Stimulated activated CD4-positive, alpha-beta T cell treated with anti-CD3 and anti-CD28 coated beads, Interleukin-1b, Interleukin-23, amount 100 ng/mL, for 4 hours (primary cell): ENCODE measurements at regions not wholly inside any gene's neighbourhood (a gene's known extent, or its start where the extent isn't known, plus 50 kb on each side); places are given as distances from the start of the nearest gene placed in this dataset.
"Not testable (repeated sequence)": the region's sequence is repeated elsewhere in the genome, so short reads cannot be mapped to it uniquely, and the experiment has no call there.

ENCODE experiments used
- DNase-seq, 2 donors: peaks; one replicate each; pipeline ENCODE4 v3.0.0-alpha.2; 2020; ENCODE audit warnings: low read depth in 2 of 2

GRCh38 chrX:46168254-46168653, 377.0 kb downstream of the ZNF674 start:
- DNase-seq: no peak

DNA sequence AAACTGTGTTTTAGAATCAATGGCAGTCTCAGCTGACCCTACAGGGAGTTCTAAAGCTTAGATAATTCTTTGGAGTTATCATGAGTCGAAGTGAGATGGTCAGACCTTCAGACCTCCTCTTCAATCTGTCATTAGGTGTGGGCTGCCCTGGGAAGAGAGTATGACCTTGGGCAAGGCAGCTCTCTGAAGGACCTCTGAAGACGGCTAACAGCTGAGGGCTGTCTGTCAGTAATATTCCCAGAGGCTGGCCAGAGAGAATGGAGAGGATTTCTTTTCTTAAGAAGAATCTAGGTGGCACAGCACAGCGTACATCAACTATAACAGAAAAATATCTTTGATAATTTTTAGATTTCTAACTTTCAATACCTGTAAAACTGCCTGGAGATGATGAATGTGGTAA, 379.4 kb downstream of the ZNF674 start:
- no peak for DNase-seq

GRCh38 chrX:46165411-46165810, 379.8 kb downstream of the ZNF674 start:
- DNase-seq: no peak

DNA sequence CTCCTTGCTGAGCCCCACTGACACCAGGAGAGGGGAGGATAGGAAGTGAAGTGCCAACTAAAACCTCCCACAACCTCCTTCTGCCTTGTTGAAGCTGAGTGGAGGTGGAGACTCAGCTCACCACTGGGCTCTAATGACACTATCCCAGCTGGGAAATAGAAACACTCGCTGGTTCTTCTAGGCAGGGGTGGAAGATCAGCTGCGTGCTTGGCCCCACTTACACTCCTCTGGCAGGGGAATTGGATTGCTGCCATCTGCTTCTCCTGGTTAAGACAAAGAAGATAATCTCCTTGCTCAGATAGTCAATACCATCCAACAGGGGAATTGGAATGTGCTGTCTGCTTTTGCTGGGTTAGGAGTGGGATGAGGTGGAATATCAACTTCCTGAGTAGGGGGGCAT, 392.5 kb downstream of the ZNF674 start:
- no peak for DNase-seq

- not testable (repeated sequence) for DNase-seq
Measured at GRCh38 chrX:46151332-46151731, 393.9 kb downstream of the ZNF674 start.

DNA sequence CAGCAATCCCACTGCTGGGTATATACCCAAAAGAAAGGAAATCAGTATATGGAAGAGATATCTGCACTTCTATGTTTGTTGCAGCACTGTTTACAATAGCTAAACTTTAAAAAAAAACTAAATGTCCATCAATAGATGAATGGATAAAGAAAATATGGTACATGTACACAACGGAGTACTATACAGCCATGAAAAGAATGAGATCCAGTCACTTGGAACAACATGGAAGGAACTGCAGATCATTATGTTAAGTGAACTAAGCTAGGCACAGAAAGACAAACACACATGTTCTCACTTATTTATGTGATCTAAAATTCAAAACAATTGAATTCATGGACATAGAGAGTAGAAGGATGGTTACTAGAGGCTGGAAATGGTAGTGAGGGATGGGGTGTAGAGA, 400.7 kb downstream of the ZNF674 start:
- DNase-seq: no peak

GRCh38 chrX:46140272-46140671, 404.9 kb downstream of the ZNF674 start:
- DNase-seq: no peak

DNA sequence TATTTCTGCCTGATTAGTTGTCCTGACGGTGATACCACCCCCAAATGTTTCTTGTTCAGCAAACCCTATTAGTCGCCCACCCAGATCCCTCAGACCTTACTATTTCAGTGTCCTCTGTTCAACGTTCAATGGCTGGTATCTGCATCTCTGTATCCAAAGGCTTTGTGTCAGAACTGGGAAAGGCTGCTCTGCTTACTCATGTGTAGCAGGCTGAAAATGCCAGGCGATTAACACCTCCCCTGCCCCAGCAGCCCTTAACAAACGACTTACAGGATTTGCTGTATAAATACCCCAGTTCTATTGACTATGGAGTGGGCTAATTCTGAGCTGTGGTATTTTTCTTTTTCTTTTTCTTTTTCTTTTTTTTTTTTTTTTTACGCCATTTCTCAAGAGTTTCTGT, 415.0 kb downstream of the ZNF674 start:
- no peak for DNase-seq

DNA sequence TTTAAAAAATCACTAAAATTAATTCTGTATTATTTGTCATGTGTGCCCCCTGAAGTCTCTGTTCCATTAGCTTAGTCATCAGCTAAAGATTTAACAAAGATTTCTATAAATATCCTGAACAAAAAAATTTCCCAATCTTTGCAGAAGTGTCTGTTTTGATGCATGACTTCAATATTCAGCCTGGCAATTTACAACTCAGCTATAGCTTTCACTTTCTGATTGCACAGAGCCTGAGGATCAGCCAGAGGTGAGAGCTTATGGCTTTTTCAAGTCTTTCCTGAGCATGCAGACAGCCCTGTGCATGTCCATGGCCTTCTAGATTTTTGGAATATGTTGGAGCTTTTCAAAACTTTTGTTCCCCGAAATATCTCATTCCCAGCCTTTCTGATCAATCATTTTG, 420.1 kb downstream of the ZNF674 start:
- no peak for DNase-seq

- no peak for DNase-seq
Measured at GRCh38 chrX:46117234-46117633, 428.0 kb downstream of the ZNF674 start.

DNA sequence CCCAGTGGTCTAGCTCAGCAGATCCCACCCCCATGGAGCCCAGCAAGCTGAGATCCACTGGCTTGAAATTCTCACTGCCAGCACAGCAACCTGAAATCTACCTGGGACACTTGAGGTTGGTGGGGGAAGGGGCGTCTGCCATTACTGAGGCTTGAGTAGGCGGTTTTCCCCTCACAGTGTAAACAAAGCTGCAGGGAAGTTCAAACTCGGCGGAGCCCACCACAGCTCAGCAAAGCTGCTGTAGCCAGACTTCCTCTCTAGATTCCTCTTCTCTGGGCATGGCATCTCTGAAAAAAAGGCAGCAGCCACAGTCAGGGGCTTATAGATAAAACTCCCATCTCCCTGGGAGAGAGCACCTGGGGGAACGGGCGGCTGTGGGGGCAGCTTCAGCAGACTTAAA, 457.9 kb downstream of the ZNF674 start:
- not testable (repeated sequence) for DNase-seq

GRCh38 chrX:46080121-46080520, 465.1 kb downstream of the ZNF674 start:
- not testable (repeated sequence) for DNase-seq

- DNase-seq: no peak
Measured at GRCh38 chrX:46072791-46073190, 472.4 kb downstream of the ZNF674 start.

GRCh38 chrX:46072372-46072771, 472.8 kb downstream of the ZNF674 start:
- no peak for DNase-seq

DNA sequence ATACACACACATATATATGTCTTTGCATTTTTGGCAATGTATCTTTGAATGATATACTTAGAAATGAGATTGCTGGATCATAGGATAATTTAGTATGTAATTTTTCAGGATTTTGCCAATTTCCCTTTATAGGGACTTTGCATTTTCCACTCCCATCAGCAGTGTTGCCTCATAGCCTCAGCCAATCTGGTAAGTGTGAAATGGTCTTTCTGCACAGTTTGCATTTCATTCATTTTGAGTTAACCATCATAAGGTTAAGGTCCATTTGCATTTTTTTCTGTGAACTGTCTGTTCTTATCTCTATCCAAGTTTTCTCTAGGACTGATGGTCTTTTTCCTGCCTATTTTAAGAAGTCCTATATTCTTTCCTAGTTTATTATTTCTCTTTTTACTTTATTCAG, 474.8 kb downstream of the ZNF674 start:
- no peak for DNase-seq

DNA sequence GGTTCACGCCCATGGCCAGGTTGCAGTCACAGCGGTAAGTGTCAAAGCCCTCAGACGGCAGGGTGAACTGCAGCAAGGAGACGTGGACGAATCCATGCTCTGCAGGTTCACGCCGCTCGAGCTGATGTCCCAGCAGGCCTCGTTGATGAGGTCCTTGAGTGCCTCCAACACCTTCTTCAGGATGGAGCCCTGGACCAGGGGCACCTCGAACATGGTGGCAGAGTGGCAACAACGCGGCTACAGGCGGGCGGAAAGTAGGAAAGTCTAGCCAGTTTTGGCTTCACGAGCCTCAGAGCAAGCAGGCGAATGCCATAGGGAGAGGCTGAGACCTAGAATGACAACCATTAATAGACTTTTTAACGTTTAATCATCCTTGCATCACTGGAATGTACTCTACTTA, 485.9 kb downstream of the ZNF674 start:
- DNase-seq: no peak

- DNase-seq: no peak
Measured at GRCh38 chrX:46044486-46044885, 500.7 kb downstream of the ZNF674 start.

GRCh38 chrX:46040001-46040400, 505.2 kb downstream of the ZNF674 start:
- no peak for DNase-seq

DNA sequence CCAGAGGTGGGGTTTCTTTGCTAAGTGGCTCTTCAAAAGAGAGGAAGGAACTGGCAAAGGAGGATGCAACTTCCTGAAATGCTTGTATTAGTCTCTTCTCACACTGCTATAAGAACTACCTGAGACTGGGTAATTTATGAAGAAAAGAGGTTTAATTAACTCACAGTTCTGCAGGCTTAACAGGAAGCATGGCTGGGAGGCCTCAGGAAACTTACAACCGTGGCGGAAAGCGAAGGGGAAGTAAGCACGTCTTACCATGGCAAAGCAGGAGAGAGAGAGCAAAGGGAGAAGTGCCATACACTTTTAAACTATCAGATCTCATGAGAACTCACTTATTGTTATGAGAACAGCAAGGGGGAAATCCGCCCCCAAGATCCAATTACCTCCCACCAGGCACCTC, 505.7 kb downstream of the ZNF674 start:
- no peak for DNase-seq

DNA sequence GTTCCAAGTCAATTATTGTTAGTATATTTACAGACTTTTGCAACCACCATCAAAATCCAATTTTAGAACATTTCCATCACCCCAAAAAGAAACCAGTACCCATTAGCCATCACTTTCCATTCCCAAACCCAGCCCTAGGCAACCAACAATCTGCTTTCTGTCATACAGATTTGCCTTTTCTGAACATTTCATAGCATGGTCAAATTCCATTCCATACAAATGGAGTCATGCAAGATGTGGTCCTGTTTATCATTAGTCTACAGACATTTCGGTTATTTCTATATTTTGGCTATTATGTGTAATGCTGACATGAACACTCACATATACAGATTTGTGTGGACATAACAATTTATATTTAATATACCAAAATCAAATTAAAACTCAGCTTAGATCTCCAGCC, 508.7 kb downstream of the ZNF674 start:
- DNase-seq: no peak

DNA sequence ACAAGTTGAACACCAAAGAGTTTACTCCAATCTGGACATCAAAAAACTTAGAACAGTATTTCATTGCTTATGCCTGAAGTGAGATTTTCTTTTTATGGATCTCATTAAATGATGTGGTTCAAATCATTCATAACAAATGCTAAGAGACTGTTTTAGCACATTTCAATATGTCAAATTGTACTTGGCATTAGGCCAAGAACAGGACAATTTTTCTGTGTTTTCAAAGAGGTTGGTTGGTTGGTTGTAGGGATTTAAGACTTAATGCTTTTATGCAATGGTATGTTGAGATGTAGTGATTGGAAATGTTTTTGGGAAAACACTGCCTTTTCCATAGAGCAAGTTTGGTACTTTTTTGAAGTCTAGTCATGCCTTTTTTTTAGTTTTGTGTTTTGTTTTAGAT, 510.4 kb downstream of the ZNF674 start:
- no peak for DNase-seq

GRCh38 chrX:46029777-46030176, 515.4 kb downstream of the ZNF674 start:
- DNase-seq: no peak

GRCh38 chrX:46016296-46016695, 528.9 kb downstream of the ZNF674 start:
- DNase-seq: no peak

DNA sequence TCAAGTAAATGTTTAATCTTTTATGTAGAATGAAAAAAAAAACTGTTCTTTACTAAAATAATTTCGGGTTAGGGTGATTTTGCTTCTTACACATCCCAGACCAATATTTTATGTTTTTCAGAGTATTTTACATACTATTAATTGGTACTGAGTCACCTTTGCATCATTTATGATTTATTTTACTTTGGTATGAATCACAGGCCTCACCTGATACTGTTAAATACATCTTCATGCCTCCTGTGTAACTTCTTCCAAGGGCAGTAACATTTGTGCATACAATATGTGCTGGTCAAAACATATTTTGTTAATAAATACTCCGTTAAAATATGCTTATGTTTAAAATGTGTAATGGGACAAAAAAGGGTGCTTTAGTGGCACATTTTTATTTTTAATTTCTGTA, 529.6 kb downstream of the ZNF674 start:
- no peak for DNase-seq
